ENCODE measurements at regions not wholly inside any gene's neighbourhood (a gene's known extent, or its start where the extent isn't known, plus 50 kb on each side); places are given as distances from the start of the nearest gene placed in this dataset.

- Histone ChIP-seq H3K4me1 (ENCODE audit: control insufficient read depth in 1 of 2, insufficient read depth in 2 of 2, low read length in 2 of 2) (peaks cover 0 to 9% of the 10 kb centered on the region in 2 experiments; a peak in 1 of 4 replicates), H3K36me3 (ENCODE audit: control insufficient read depth in 1 of 2, insufficient read depth in 2 of 2, low read length in 2 of 2) (no peaks in the 10 kb centered on the region), H3K9me2 (ENCODE audit: insufficient read depth) (no peaks in the 10 kb centered on the region), H3K79me2 (ENCODE audit: insufficient read depth, low read length) (no peaks in the 10 kb centered on the region), H3K9me3 (ENCODE audit: control insufficient read depth in 1 of 2, insufficient read depth in 1 of 2, low read depth in 1 of 2, low read length in 2 of 2) (no peaks in the 10 kb centered on the region), H3K27ac (ENCODE audit: low read depth, low read length) (no peak overlapping the region), H3K9ac (ENCODE audit: low read length) (no peak overlapping the region), H2AFZ (ENCODE audit: low read depth, low read length, poor library complexity, severe bottlenecking) (no peak overlapping the region), H3K27me3 (ENCODE audit: insufficient read depth, low read length) (no peaks in the 10 kb centered on the region), H4K20me1 (ENCODE audit: insufficient read depth) (no peaks in the 10 kb centered on the region), H3K4me3 (replicated peaks in 1 of 2; ENCODE audit: low read depth in 1 of 2, low read length in 2 of 2) (no peak overlapping the region), H3K4me2 (ENCODE audit: low read length) (no peak overlapping the region)
- RAD21 ChIA-PET (ENCODE audit: low non-redundant PET in 1 of 2, low total read pairs in 2 of 2, uncharacterized antibody in 2 of 2, unreplicated experiment in 2 of 2), result no interaction called here
- no TSS peak for BruUV-seq (replicated peaks)
- ATAC-seq (no peak), DNase-seq (ENCODE audit: low read depth, low spot score) (no peak)
- TF ChIP-seq EGR1 (IDR thresholded peaks at IDR 0.05; ENCODE audit: low read depth) (no peak), FOSL1 (IDR thresholded peaks at IDR 0.05; ENCODE audit: low read depth) (no peak), SIN3A (IDR thresholded peaks at IDR 0.05; ENCODE audit: low read depth) (no peak), JUND (IDR thresholded peaks at IDR 0.05) (no peak)
- POLR2A ChIA-PET, result no interaction called here
- intact Hi-C loops (cut with micrococcal nuclease), result no loop called here
- CTCF ChIA-PET, result no interaction called here
Measured at GRCh38 chr2:120807751-120808150, 72.1 kb downstream of the GLI2 start.

GRCh38 chr2:120809151-120809550, 73.5 kb downstream of the GLI2 start:
- ChIA-PET CTCF (no interaction called here), POLR2A (no interaction called here), RAD21 (ENCODE audit: low non-redundant PET in 1 of 2, low total read pairs in 2 of 2, uncharacterized antibody in 2 of 2, unreplicated experiment in 2 of 2) (no interaction called here)
- TF ChIP-seq SP1 (IDR thresholded peaks at IDR 0.05; ENCODE audit: low read depth) (no peak), POLR2AphosphoS5 (IDR thresholded peaks at IDR 0.05; ENCODE audit: low read depth, low read length) (no peak), TCF7L2 (IDR thresholded peaks at IDR 0.05; ENCODE audit: borderline replicate concordance, extremely low read depth, insufficient read depth, insufficient read length) (no peak), POLR2A (IDR thresholded peaks at IDR 0.05; ENCODE audit: borderline replicate concordance, extremely low read depth, insufficient read depth, insufficient read length) (no peak)
- TF ChIP-seq, protein P1, sequence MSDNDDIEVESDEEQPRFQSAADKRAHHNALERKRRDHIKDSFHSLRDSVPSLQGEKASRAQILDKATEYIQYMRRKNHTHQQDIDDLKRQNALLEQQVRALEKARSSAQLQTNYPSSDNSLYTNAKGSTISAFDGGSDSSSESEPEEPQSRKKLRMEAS (IDR thresholded peaks at IDR 0.05), result no peak
- Histone ChIP-seq H3K4me2 (ENCODE audit: low read length) (no peak overlapping the region), H3K27me3 (ENCODE audit: insufficient read depth, low read length) (no peaks in the 10 kb centered on the region), H3K79me2 (ENCODE audit: insufficient read depth, low read length) (no peaks in the 10 kb centered on the region), H4K20me1 (ENCODE audit: insufficient read depth) (no peaks in the 10 kb centered on the region), H2AFZ (ENCODE audit: low read depth, low read length, poor library complexity, severe bottlenecking) (no peak overlapping the region), H3K4me1 (ENCODE audit: control insufficient read depth in 1 of 2, insufficient read depth in 2 of 2, low read length in 2 of 2) (peaks cover 0 to 3% of the 10 kb centered on the region in 2 experiments; a peak in 1 of 4 replicates), H3K9me2 (ENCODE audit: insufficient read depth) (no peaks in the 10 kb centered on the region), H3K9ac (ENCODE audit: low read length) (no peak overlapping the region), H3K36me3 (ENCODE audit: control insufficient read depth in 1 of 2, insufficient read depth in 2 of 2, low read length in 2 of 2) (no peaks in the 10 kb centered on the region), H3K27ac (ENCODE audit: low read depth, low read length) (no peak overlapping the region), H3K4me3 (replicated peaks in 1 of 2; ENCODE audit: low read depth in 1 of 2, low read length in 2 of 2) (no peak overlapping the region), H3K9me3 (ENCODE audit: control insufficient read depth in 1 of 2, insufficient read depth in 1 of 2, low read depth in 1 of 2, low read length in 2 of 2) (no peaks in the 10 kb centered on the region)
- DNase-seq (ENCODE audit: low read depth, low spot score) (no peak), ATAC-seq (no peak)
- BruUV-seq (replicated peaks), result no TSS peak
- intact Hi-C loops (cut with micrococcal nuclease), result no loop called here
